Activated T-helper 2 cell treated with anti-CD3 and anti-CD28 coated beads, Interferon-gamma antibody, Interleukin-2, Interleukin-4, amounts not matched to agents 10 μg/mL and 5 μg/mL and 100 μg/mL, durations not matched to agents 14 hours and 24 hours and 36 hours (primary cell): ENCODE measurements at regions not wholly inside any gene's neighbourhood (a gene's known extent, or its start where the extent isn't known, plus 50 kb on each side); places are given as distances from the start of the nearest gene placed in this dataset.
"Not testable (repeated sequence)": the region's sequence is repeated elsewhere in the genome, so short reads cannot be mapped to it uniquely, and the experiment has no call there.

Source experiments
- DNase-seq: peaks from one replicate; pipeline ENCODE4 v3.0.0; 2021; ENCODE audit warnings: low spot score
- H3K27ac Mint-ChIP-seq: one replicate; pipeline ENCODE4 v1.8.0; 2021; ENCODE audit warnings: mixed read lengths
- H3K27me3 Mint-ChIP-seq: one replicate; pipeline ENCODE4 v1.8.0; 2021; ENCODE audit warnings: low read depth, mixed read lengths
- H3K36me3 Mint-ChIP-seq: one replicate; pipeline ENCODE4 v1.8.0; 2021; ENCODE audit warnings: low read depth, mixed read lengths
- H3K4me1 Mint-ChIP-seq: one replicate; pipeline ENCODE4 v1.8.0; 2021; ENCODE audit warnings: low read depth, mixed read lengths
- H3K4me3 Mint-ChIP-seq: one replicate; pipeline ENCODE4 v1.8.0; 2021; ENCODE audit warnings: low read depth, mild to moderate bottlenecking, moderate library complexity, mixed read lengths
- H3K9me3 Mint-ChIP-seq: one replicate; pipeline ENCODE4 v1.8.0; 2021; ENCODE audit warnings: mixed read lengths
- intact Hi-C: fragments of 100-400 bp; cut with micrococcal nuclease; formaldehyde crosslinking; loops from one replicate; pipeline ENCODE4 v1.15.1; 2023

GRCh38 chr20:29087887-29088286 lies 2169.6 kb upstream of the DEFB115 start:
- DNase-seq, H3K27ac Mint-ChIP-seq, H3K4me1 Mint-ChIP-seq, intact Hi-C loops, H3K27me3 Mint-ChIP-seq, H3K4me3 Mint-ChIP-seq, H3K36me3 Mint-ChIP-seq: not testable (repeated sequence)
- H3K9me3 Mint-ChIP-seq = peaks cover 60% of the 10 kb centered on the region

- H3K27me3 Mint-ChIP-seq, H3K36me3 Mint-ChIP-seq, intact Hi-C loops, H3K4me3 Mint-ChIP-seq, H3K4me1 Mint-ChIP-seq, H3K27ac Mint-ChIP-seq, DNase-seq: not testable (repeated sequence)
- H3K9me3 Mint-ChIP-seq = peaks cover 59% of the 10 kb centered on the region
These were observed 2169.0 kb upstream of the DEFB115 start for GRCh38 chr20:29088472-29088871.

DNA sequence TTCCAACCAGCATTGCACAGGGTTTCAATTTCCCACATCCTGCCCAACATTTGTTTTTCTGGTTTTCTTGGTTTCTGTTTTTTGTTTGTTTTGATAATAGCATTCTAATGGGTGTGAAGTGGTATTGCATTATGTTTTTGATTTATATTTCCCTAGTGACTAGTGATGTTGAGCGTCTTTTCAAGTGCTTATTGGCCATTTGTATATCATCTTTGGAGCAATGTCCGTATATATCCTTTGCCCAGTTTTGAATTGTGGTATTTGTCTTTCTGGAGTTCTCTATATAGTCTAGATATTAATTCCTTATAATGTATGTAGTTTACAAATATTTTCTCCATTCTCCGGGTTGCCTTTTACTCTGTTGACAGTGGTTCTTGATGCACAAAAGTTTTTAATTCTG lies 2168.1 kb upstream of the DEFB115 start:
- H3K27me3 Mint-ChIP-seq, H3K27ac Mint-ChIP-seq, intact Hi-C loops, H3K4me3 Mint-ChIP-seq, DNase-seq, H3K36me3 Mint-ChIP-seq, H3K4me1 Mint-ChIP-seq: not testable (repeated sequence)
- peaks cover 56% of the 10 kb centered on the region for H3K9me3 Mint-ChIP-seq

- DNase-seq, H3K27ac Mint-ChIP-seq, intact Hi-C loops, H3K27me3 Mint-ChIP-seq, H3K4me3 Mint-ChIP-seq, H3K36me3 Mint-ChIP-seq, H3K4me1 Mint-ChIP-seq: not testable (repeated sequence)
- peaks cover 37% of the 10 kb centered on the region for H3K9me3 Mint-ChIP-seq
These were observed 2163.5 kb upstream of the DEFB115 start for GRCh38 chr20:29093958-29094357.

DNA sequence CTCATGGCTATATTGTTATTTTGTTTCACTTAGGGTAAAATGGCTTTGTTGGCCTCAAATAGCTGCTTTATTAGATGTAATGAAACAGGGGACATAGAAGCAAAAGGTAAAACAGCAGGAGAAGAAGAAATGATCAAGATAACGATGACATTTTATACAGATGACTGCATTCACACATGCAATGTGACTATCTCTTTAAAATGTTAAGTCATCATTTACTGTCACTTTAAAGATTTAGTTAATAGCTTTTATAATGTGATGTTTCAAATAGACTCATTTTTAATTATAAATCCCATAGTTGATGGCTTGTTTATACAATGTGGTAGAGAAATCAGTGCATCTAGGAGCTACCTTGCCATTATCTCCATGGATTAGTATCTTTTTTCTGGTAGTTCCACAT lies 2160.8 kb upstream of the DEFB115 start:
- H3K27me3 Mint-ChIP-seq, H3K4me1 Mint-ChIP-seq, H3K27ac Mint-ChIP-seq, H3K4me3 Mint-ChIP-seq, DNase-seq, intact Hi-C loops, H3K36me3 Mint-ChIP-seq: not testable (repeated sequence)
- peaks cover 24% of the 10 kb centered on the region for H3K9me3 Mint-ChIP-seq

DNA sequence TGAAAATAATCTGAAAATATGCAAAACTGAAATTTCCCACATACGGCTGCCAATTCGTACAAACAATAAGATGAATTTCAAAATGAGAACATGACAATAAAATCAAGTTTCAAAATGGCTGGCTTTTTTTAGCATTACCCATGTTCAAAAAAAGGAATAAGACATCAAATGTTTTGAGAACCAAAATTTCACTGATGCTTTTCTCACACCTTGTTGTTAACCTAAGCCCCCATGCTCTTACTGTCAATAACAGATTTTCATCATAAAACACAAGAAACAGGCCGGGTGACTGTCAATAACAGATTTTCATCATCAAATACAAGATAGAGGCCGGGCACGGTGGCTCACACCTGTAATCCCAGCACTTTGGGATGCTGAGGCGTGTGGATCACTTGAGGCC lies 2149.6 kb upstream of the DEFB115 start:
- intact Hi-C loops, H3K4me1 Mint-ChIP-seq, H3K36me3 Mint-ChIP-seq, DNase-seq, H3K27me3 Mint-ChIP-seq, H3K4me3 Mint-ChIP-seq, H3K27ac Mint-ChIP-seq: not testable (repeated sequence)
- peaks cover 61% of the 10 kb centered on the region for H3K9me3 Mint-ChIP-seq

GRCh38 chr20:29109386-29109785 lies 2148.1 kb upstream of the DEFB115 start:
- intact Hi-C loops, DNase-seq, H3K4me3 Mint-ChIP-seq, H3K4me1 Mint-ChIP-seq, H3K27ac Mint-ChIP-seq, H3K36me3 Mint-ChIP-seq, H3K27me3 Mint-ChIP-seq: not testable (repeated sequence)
- H3K9me3 Mint-ChIP-seq = peaks cover 68% of the 10 kb centered on the region

GRCh38 chr20:29115097-29115496 lies 2142.4 kb upstream of the DEFB115 start:
- H3K4me3 Mint-ChIP-seq, H3K4me1 Mint-ChIP-seq, H3K27me3 Mint-ChIP-seq, H3K27ac Mint-ChIP-seq, intact Hi-C loops, DNase-seq, H3K36me3 Mint-ChIP-seq: not testable (repeated sequence)
- H3K9me3 Mint-ChIP-seq = peaks cover 77% of the 10 kb centered on the region

GRCh38 chr20:29119141-29119540 lies 2138.3 kb upstream of the DEFB115 start:
- Mint-ChIP-seq H3K27ac (no peak overlapping the region), H3K27me3 (no peaks in the 10 kb centered on the region), H3K36me3 (no peaks in the 10 kb centered on the region), H3K9me3 (peaks cover 79% of the 10 kb centered on the region), H3K4me1 (no peaks in the 10 kb centered on the region), H3K4me3 (no peak overlapping the region)
- no peak for DNase-seq
- intact Hi-C loops = no loop called here

DNA sequence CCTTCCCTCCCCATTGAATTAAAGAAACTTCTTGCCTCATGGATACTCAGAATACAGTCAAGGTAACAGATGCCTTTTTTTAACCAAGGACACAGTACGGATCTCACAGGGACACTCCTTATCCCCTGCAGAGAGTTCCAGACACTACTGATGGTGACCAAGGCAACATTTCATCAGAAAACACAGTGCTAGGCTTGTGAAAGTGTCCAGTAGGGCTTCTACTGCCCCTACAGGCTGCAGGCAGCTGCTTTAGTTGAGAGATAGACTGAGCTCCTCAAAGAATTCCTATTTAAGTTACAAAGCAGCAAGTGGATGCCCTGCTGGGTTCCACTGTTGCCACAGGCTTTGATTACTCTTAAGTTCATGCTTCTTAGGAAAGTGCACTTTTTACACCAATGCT lies 2137.8 kb upstream of the DEFB115 start:
- H3K36me3 Mint-ChIP-seq, H3K27me3 Mint-ChIP-seq, H3K4me1 Mint-ChIP-seq, DNase-seq, H3K27ac Mint-ChIP-seq, intact Hi-C loops, H3K4me3 Mint-ChIP-seq: not testable (repeated sequence)
- peaks cover 83% of the 10 kb centered on the region for H3K9me3 Mint-ChIP-seq

DNA sequence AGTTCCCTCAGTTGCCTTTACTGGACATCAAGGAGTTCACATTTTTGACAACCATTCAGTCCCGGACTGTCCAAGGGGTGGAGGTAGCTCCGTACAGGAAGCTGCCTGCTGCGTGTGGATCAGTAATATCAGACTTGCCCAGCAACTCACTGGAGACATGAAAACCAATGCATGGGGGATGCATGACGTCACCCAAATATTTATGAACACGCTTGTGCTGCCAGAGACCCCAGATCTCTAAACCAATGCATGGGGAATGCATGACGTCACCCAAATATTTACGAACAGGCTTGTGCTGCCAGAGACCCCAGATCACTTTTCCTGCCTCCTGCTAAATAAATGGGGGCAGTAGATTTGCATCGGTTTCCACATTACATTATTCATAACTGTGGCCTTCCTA lies 2137.4 kb upstream of the DEFB115 start:
- intact Hi-C loops, H3K27me3 Mint-ChIP-seq, H3K4me3 Mint-ChIP-seq, H3K27ac Mint-ChIP-seq, H3K4me1 Mint-ChIP-seq, H3K36me3 Mint-ChIP-seq, DNase-seq: not testable (repeated sequence)
- peaks cover 85% of the 10 kb centered on the region for H3K9me3 Mint-ChIP-seq

- peaks cover 83% of the 10 kb centered on the region for H3K9me3 Mint-ChIP-seq
- intact Hi-C loops = not testable (repeated sequence)
These were observed 2136.9 kb upstream of the DEFB115 start for GRCh38 chr20:29120575-29120974.

DNA sequence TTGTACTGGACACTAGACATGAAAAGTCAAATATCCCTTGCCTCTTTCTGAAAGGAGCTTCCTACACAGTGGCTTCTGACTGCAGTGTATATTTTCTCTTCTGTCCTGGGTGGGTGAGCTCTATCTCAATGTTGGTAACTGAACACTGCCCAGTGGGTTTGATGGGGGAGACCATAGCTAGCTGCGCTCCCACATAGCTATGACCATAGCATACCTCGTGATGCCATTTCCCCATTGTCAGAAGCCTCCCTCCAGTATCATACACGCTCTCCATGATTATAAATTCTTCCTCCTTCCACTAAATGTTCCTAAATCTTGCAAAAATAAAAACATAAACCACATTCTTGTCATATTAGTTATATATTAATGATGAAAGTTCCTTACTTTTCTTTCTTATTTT lies 2134.7 kb upstream of the DEFB115 start:
- intact Hi-C loops, H3K36me3 Mint-ChIP-seq, H3K4me3 Mint-ChIP-seq: not testable (repeated sequence)

More at GRCh38 chr20:29120575-29120974, 2136.9 kb upstream of the DEFB115 start:
- not testable (repeated sequence) for H3K27ac Mint-ChIP-seq, H3K4me3 Mint-ChIP-seq, H3K4me1 Mint-ChIP-seq, H3K27me3 Mint-ChIP-seq, H3K36me3 Mint-ChIP-seq, DNase-seq

GRCh38 chr20:29123861-29124260 lies 2133.6 kb upstream of the DEFB115 start:
- Mint-ChIP-seq H3K36me3 (no peaks in the 10 kb centered on the region), H3K27ac (no peak overlapping the region), H3K4me1 (no peaks in the 10 kb centered on the region), H3K4me3 (no peak overlapping the region), H3K9me3 (peaks cover 55% of the 10 kb centered on the region), H3K27me3 (no peaks in the 10 kb centered on the region)
- no peak for DNase-seq
- intact Hi-C loops = no loop called here

More for the DNA sequence above, 2134.7 kb upstream of the DEFB115 start:
- H3K27me3 Mint-ChIP-seq, H3K4me1 Mint-ChIP-seq, DNase-seq, H3K27ac Mint-ChIP-seq: not testable (repeated sequence)
- peaks cover 66% of the 10 kb centered on the region for H3K9me3 Mint-ChIP-seq
